AG10803 (cell line): ENCODE measurements at regions not wholly inside any gene's neighbourhood (a gene's known extent, or its start where the extent isn't known, plus 50 kb on each side); places are given as distances from the start of the nearest gene placed in this dataset.
A peak's percentile ranks its signal among the peaks of the same experiment; 100 is the strongest.

Experiments
- DNase-seq: peaks from one replicate; pipeline ENCODE4 v3.0.0; 2010; ENCODE audit warnings: low read depth
- H3K4me3 ChIP-seq: 2 replicates; pipeline ENCODE4 v1.5.1; 2011; ENCODE audit warnings: mild to moderate bottlenecking, low read length, control low read depth
- CTCF ChIP-seq: conservative IDR thresholded peaks from 2 replicates; pipeline ENCODE4 v1.5.1; 2011; ENCODE audit warnings: mild to moderate bottlenecking, low read length, control low read depth, inconsistent platforms

DNA sequence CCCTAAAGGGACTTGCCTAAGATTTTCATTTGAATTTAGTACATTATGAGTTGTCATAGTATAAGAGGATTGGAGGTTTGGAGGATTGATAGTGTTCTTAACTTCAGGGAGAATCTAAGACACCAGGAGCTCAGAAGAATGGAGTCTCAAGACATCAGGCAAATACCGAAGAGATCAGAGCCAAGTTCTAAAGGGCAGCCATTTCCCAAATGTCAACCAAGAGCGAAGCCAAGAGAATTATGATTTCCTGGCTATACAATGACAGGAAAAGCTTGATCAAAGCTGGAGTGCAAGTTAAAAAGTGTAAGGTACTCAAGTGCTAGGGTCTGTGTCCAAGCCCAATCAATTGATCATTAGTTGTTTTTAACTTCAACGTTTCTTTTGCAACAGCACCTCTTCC, 283.0 kb upstream of the FN1 start:
- H3K4me3 ChIP-seq, result no peak overlapping the region
- no peak for TF ChIP-seq CTCF
- DNase-seq, result no peak

DNA sequence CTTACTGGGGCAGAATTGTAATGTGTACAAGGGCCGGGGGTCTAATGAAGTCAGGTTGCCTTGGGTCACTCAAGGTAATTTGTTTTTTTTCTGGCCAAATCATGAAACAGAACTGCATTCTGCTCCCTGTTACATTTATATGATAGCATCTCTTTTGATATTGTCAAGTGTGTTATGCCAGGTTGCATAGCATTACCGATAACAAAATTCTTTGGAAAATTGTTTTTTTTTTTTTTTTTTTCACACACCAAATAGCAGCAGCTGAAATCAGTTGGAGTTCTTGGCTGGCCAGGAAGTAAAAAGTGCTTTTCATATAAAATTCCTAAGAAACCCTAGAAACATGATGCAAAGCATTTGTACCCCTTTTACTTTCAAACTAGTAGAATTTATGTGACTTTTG, 282.6 kb upstream of the FN1 start:
- no peak for DNase-seq
- no peak for TF ChIP-seq CTCF
- H3K4me3 ChIP-seq, result 0 out of 2 replicates have a peak overlapping the region, but pooled peaks have one; percentile 3

DNA sequence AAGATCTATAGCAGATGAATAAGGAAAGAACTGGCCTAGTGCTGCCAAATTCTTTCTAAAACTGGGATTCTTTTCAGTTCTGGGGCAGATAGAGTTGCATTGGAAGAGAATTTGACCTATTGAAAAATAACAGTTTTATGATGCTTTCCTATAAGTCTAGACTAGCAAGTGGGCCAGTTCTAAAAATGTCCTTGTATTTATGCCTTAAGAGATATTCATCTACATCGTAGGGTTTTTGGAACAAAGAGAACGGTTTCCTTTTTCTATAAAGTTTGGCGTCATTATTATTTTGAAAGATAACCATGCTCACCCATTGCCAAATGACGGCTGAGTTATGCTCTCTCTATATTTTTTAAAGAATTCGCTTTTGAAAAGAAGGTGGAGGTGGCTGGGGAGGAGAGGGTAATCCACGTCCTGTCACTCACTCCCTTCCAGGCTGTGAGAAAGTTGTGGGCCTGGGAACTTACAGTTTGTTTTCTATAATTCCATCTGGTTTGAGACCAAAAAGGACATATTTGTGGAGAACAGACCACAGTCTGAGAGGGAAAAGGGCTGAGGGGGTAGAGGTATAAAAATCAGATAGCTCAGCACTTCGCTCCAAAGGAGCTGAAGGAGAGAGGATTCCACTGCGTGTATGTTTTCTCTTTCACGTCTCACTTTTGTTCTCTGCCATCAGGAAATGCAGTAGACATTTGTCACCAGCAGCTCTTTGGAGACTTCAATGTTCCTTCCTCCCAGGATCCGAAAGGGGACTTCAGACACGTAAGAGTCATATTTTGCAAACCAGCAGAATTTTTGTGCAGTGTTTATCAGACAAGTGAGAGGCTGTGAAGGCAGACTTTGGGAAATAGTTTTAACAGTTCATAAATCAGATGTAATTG, 281.9 kb upstream of the FN1 start:
- no peak for TF ChIP-seq CTCF
- peak; percentile 59 for DNase-seq
- H3K4me3 ChIP-seq, result peak overlapping the region; percentile 3; the same call in 1 of the 2 replicates

- no peak for DNase-seq
- TF ChIP-seq CTCF, result no peak
- no peak overlapping the region for H3K4me3 ChIP-seq
Observed at GRCh38 chr2:215716956-215717355, 281.1 kb upstream of the FN1 start.

- TF ChIP-seq CTCF, result no peak
- DNase-seq, result peak; percentile 97
- H3K4me3 ChIP-seq, result no peak overlapping the region
Observed at GRCh38 chr2:215712871-215713790, 277.3 kb upstream of the FN1 start.

- no peak for TF ChIP-seq CTCF
- H3K4me3 ChIP-seq, result no peak overlapping the region
- DNase-seq, result no peak
Observed at GRCh38 chr2:215712219-215712868, 276.5 kb upstream of the FN1 start.
